AG04449 (cell line): ENCODE measurements at regions not wholly inside any gene's neighbourhood (a gene's known extent, or its start where the extent isn't known, plus 50 kb on each side); places are given as distances from the start of the nearest gene placed in this dataset.

Experiments used
- CTCF ChIA-PET: fragments of 350-600 bp; formaldehyde crosslinking; extraction: SDS; loops from one replicate; lab custom pipeline; 2021; ENCODE audit warnings: antibody characterized with exemption; lab: Yijun Ruan, JAX
- POLR2A ChIA-PET: fragments of 400-600, 350-600 bp; formaldehyde crosslinking; extraction: SDS; loops from one replicate; lab custom pipeline; 2020; ENCODE audit warnings: antibody characterized with exemption, inconsistent platforms; lab: Yijun Ruan, JAX
- DNase-seq: peaks from one replicate; pipeline ENCODE4 v3.0.0-alpha.2; 2010; ENCODE audit warnings: low read depth, low spot score
- H3K4me3 ChIP-seq: 2 replicates; pipeline ENCODE4 v1.5.1; 2011; ENCODE audit warnings: low read depth, mild to moderate bottlenecking, control low read depth, low read length
- CTCF ChIP-seq: IDR thresholded peaks from one replicate; pipeline ENCODE4 v1.5.1; 2011; ENCODE audit warnings: mild to moderate bottlenecking, moderate library complexity, low read length, control low read depth, inconsistent platforms; ENCODE audit not compliant: insufficient read depth; ENCODE audit errors: missing control alignments

GRCh38 chr5:85069659-85070640, 685.3 kb upstream of the EDIL3 start:
- no peak overlapping the region for H3K4me3 ChIP-seq
- no peak for TF ChIP-seq CTCF
- POLR2A ChIA-PET = no interaction called here
- CTCF ChIA-PET = interaction anchor here (1.0 kb wide), 1 partner anchor 21 kb away, joined by 3 read pairs; no protein-coding TSS in a partner anchor
- DNase-seq = no peak

DNA sequence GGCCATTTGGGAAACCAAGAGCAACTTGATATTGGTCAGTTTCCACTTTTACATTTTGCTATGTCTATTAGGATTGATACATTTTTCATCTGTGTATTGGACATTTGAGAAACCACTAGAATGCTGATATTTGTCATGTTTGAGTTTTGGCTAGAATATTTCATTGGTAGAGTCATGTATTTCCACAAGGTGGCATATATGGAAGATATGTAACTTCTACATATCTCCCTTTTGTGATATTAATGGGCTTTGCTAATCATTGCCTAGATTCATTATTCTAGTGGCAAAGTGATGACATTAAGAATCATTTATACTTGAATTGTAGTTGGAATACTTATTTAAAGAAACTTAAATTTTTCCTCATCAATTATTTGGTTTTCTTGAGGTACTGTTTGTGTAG, 692.9 kb upstream of the EDIL3 start:
- ChIA-PET CTCF (interaction anchor here (0.9 to 1.0 kb wide), 2 partner anchors 1365 to 1934 kb away, joined by 3 read pairs; no protein-coding TSS in a partner anchor), POLR2A (no interaction called here)
- H3K4me3 ChIP-seq = no peak overlapping the region
- no peak for TF ChIP-seq CTCF
- no peak for DNase-seq

- DNase-seq = no peak
- TF ChIP-seq CTCF = no peak
- CTCF ChIA-PET = no interaction called here
- no peak overlapping the region for H3K4me3 ChIP-seq
- POLR2A ChIA-PET = no interaction called here
Measured at GRCh38 chr5:85096421-85096820, 711.7 kb upstream of the EDIL3 start.

- DNase-seq = no peak
- H3K4me3 ChIP-seq = no peak overlapping the region
- ChIA-PET POLR2A (no interaction called here), CTCF (no interaction called here)
- no peak for TF ChIP-seq CTCF
Measured at GRCh38 chr5:85108471-85108870, 723.8 kb upstream of the EDIL3 start.

DNA sequence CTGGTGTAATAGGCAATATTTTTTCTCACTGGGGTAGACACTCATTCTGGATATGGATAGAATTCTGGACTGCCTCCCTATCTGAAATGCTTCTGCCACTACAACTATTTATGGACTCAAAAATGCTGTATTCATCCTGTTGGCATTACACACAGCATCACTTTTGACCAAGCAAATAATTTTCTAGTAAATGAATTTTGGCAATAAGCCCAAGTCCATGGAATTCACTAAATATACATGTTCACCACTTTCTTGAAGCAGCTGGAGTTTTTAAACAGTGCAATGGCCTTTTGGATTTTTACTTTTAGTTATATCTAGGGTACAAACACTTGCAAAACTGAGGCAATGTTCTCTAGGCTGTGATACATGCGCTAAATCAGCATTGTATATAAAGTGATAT, 724.9 kb upstream of the EDIL3 start:
- H3K4me3 ChIP-seq = no peak overlapping the region
- DNase-seq = no peak
- CTCF ChIA-PET = no interaction called here
- POLR2A ChIA-PET = no interaction called here
- TF ChIP-seq CTCF = no peak

- TF ChIP-seq CTCF = no peak
- H3K4me3 ChIP-seq = no peak overlapping the region
- ChIA-PET CTCF (no interaction called here), POLR2A (no interaction called here)
- peak; percentile 3 for DNase-seq
Measured at GRCh38 chr5:85132269-85132668, 747.6 kb upstream of the EDIL3 start.
